GM12873 (cell line): ENCODE measurements at regions not wholly inside any gene's neighbourhood (a gene's known extent, or its start where the extent isn't known, plus 50 kb on each side); places are given as distances from the start of the nearest gene placed in this dataset.

ENCODE experiments used
- CTCF ChIP-seq: IDR thresholded peaks from 2 replicates; pipeline ENCODE4 v1.5.1; 2012; ENCODE audit warnings: low read depth, mild to moderate bottlenecking, moderate library complexity, low read length, control low read depth; ENCODE audit not compliant: insufficient read depth; ENCODE audit errors: missing control alignments

- no peak for TF ChIP-seq CTCF
These were observed 220.4 kb downstream of the KDR start for GRCh38 chr4:54904953-54905352.

- no peak for TF ChIP-seq CTCF
These were observed 222.4 kb downstream of the KDR start for GRCh38 chr4:54902976-54903375.

GRCh38 chr4:54902271-54902670, 223.1 kb downstream of the KDR start:
- TF ChIP-seq CTCF = no peak

GRCh38 chr4:54901202-54901601, 224.2 kb downstream of the KDR start:
- TF ChIP-seq CTCF = no peak

GRCh38 chr4:54898656-54899340, 226.6 kb downstream of the KDR start:
- no peak for TF ChIP-seq CTCF

- TF ChIP-seq CTCF = no peak
These were observed 227.3 kb downstream of the KDR start for GRCh38 chr4:54898056-54898562.

- no peak for TF ChIP-seq CTCF
These were observed 227.8 kb downstream of the KDR start for GRCh38 chr4:54897590-54897989.

GRCh38 chr4:54882616-54883015, 224.9 kb downstream of the KIT start:
- no peak for TF ChIP-seq CTCF
